ENCODE measurements at regions not wholly inside any gene's neighbourhood (a gene's known extent, or its start where the extent isn't known, plus 50 kb on each side); places are given as distances from the start of the nearest gene placed in this dataset.

DNA sequence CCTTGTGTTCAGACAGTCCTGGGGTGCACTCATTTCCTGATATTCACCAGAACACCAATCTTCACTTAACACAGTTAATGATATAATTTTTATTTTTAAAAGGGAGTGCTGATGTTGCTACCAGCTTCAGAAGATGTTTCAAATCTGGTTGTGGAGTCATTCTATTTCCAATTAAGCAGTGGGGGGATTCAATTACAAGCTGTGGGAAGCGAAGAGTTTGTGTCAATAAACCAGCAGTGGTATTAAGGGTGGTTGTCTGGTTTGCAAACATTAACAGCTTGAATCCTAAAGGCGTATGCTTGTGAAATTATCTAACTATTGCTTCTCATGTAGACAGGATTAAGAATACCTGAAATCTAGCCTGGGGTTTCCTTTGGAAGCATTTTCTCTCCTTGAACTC lies 1637.5 kb upstream of the GOT2 start:
- H3K4me2 ChIP-seq, result no peak overlapping the region
- no peak overlapping the region for H2AFZ ChIP-seq
- Mint-ChIP-seq H3K27me3 (ENCODE audit: insufficient read depth, low read depth, poor library complexity) (no peaks in the 10 kb centered on the region), H3K36me3 (ENCODE audit: low read depth) (peaks cover 3% of the 10 kb centered on the region; the same call in 1 of the 3 replicates), H3K4me3 (no peak overlapping the region), H3K27ac (no peak overlapping the region), H3K4me1 (peaks cover 7% of the 10 kb centered on the region; the same call in 2 of the 3 replicates), H3K9me3 (0 out of 3 replicates have a peak, but pooled peaks cover 4% of the 10 kb centered on the region)
- H3K9me2 ChIP-seq (ENCODE audit: insufficient read depth), result peaks cover 3% of the 10 kb centered on the region; the same call in 1 of the 2 replicates
- no peaks in the 10 kb centered on the region for H4K20me1 ChIP-seq (replicated peaks; ENCODE audit: insufficient read depth)
- no peaks in the 10 kb centered on the region for H3K4me1 ChIP-seq (ENCODE audit: insufficient read depth)
- ATAC-seq (no peak), DNase-seq (ENCODE audit: low spot score) (no peak)
- no peaks in the 10 kb centered on the region for H3K27me3 ChIP-seq (ENCODE audit: insufficient read depth)
- no peak for TF ChIP-seq ZNF331 (CRISPR knock-in tag; IDR thresholded peaks at IDR 0.05; ENCODE audit: low read depth)
- TF ChIP-seq ZNF462 (CRISPR knock-in tag; IDR thresholded peaks at IDR 0.05), result no peak
- no peak for TF ChIP-seq POLR2AphosphoS5 (IDR thresholded peaks at IDR 0.05; ENCODE audit: low read depth)
- TF ChIP-seq STAT1 (IDR thresholded peaks at IDR 0.05; ENCODE audit: unreplicated experiment), result no peak
- TF ChIP-seq EZH2 (IDR thresholded peaks at IDR 0.05; ENCODE audit: low read depth, unreplicated experiment), result no peak
- no peaks in the 10 kb centered on the region for H3F3A ChIP-seq (replicated peaks; ENCODE audit: low read depth)
- H3K36me3 ChIP-seq (ENCODE audit: insufficient read depth), result no peaks in the 10 kb centered on the region
- no peak overlapping the region for H3K4me3 ChIP-seq
- no peaks in the 10 kb centered on the region for H3K79me2 ChIP-seq (replicated peaks; ENCODE audit: insufficient read depth)
- H3K27ac ChIP-seq (ENCODE audit: low read depth), result no peak overlapping the region

- no peaks in the 10 kb centered on the region for H4K20me1 ChIP-seq (replicated peaks; ENCODE audit: insufficient read depth)
- no peaks in the 10 kb centered on the region for H3K27me3 Mint-ChIP-seq (ENCODE audit: insufficient read depth, low read depth, poor library complexity)
- no peak for DNase-seq (ENCODE audit: low spot score)
- no peak overlapping the region for H3K4me3 Mint-ChIP-seq
- H3K27ac ChIP-seq (ENCODE audit: low read depth), result no peak overlapping the region
- no peak overlapping the region for H3K4me3 ChIP-seq
- 0 out of 3 replicates have a peak, but pooled peaks cover 4% of the 10 kb centered on the region for H3K9me3 Mint-ChIP-seq
- H3K9me2 ChIP-seq (ENCODE audit: insufficient read depth), result peaks cover 3% of the 10 kb centered on the region; the same call in 1 of the 2 replicates
- H3K27ac Mint-ChIP-seq, result no peak overlapping the region
- H3K79me2 ChIP-seq (replicated peaks; ENCODE audit: insufficient read depth), result no peaks in the 10 kb centered on the region
- H3K4me1 Mint-ChIP-seq, result peaks cover 7% of the 10 kb centered on the region; the same call in 2 of the 3 replicates
- ATAC-seq, result no peak
- peaks cover 3% of the 10 kb centered on the region; the same call in 1 of the 3 replicates for H3K36me3 Mint-ChIP-seq (ENCODE audit: low read depth)
- no peaks in the 10 kb centered on the region for H3K4me1 ChIP-seq (ENCODE audit: insufficient read depth)
- H3K4me2 ChIP-seq, result no peak overlapping the region
- H3K36me3 ChIP-seq (ENCODE audit: insufficient read depth), result no peaks in the 10 kb centered on the region
- no peak overlapping the region for H2AFZ ChIP-seq
- H3K27me3 ChIP-seq (ENCODE audit: insufficient read depth), result no peaks in the 10 kb centered on the region
- no peaks in the 10 kb centered on the region for H3F3A ChIP-seq (replicated peaks; ENCODE audit: low read depth)
- no peak for TF ChIP-seq ZNF331 (CRISPR knock-in tag; IDR thresholded peaks at IDR 0.05; ENCODE audit: low read depth)
- TF ChIP-seq EZH2 (IDR thresholded peaks at IDR 0.05; ENCODE audit: low read depth, unreplicated experiment), result no peak
- no peak for TF ChIP-seq ZNF462 (CRISPR knock-in tag; IDR thresholded peaks at IDR 0.05)
- no peak for TF ChIP-seq POLR2AphosphoS5 (IDR thresholded peaks at IDR 0.05; ENCODE audit: low read depth)
- TF ChIP-seq EZH2phosphoT487 (IDR thresholded peaks at IDR 0.05; ENCODE audit: unreplicated experiment), result no peak
These were observed 1633.6 kb upstream of the GOT2 start for GRCh38 chr16:60367739-60368138.
